ENCODE measurements at regions not wholly inside any gene's neighbourhood (a gene's known extent, or its start where the extent isn't known, plus 50 kb on each side); places are given as distances from the start of the nearest gene placed in this dataset.

DNA sequence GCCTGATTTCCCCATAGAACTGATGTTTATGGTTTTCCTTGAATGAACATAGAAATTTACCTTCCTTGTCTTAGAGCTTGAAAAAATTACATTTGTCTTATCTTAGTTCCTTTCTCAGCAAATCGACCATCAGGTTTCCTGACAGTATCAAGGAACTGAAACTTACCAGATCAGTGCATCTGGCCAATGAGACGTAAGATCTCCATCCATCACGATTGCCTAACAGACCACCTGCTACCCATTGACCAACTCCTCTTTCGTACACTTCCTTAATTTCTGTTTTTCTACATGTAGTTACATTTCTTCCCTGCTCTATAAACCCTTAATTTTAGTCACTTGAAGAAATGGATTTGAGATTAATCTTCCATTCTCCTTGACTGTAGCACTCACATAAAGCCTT lies 57.4 kb upstream of the TMPRSS15 start:
- DNase-seq: peak; percentile 2 to 11

- no peak for DNase-seq
These were observed 58.2 kb upstream of the TMPRSS15 start for GRCh38 chr21:18461743-18462142.

DNA sequence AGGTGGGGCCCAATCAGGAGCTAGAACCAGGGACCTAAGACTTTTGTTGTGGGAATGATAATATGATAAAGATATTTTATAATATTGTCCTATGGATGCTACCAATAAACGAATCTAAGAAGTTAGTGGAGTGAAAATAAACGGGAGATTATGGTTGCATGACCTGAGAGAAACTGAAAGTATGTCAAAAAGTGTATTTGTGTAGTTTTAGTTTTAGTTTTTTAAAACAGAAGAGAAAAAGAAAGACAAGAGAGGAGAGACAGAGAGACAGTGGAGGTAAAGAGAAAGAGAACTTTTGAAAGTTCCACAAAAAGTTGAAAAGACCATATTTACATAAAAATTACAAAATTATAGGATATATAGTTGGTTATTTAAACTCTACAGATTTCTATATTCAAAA lies 64.1 kb upstream of the TMPRSS15 start:
- no peak for DNase-seq

DNA sequence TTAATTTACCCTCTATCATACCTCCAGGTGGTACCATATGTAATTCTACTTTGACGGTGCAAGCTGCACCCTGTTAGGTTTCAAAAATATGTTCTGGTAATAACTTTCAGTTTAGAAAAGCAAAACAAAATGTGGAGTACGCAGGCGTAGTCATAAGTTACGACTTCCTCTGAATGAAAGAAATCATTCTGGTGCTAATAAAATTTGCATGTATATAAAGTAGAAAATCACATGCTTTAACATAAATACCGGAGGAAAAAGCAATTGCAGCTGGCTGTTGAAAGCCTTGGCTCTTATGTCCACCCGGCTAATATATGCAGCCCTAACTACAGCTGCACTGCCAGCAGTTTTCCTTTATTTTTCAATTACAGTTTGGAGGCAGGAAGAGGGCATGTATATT lies 65.2 kb upstream of the TMPRSS15 start:
- DNase-seq: no peak

DNA sequence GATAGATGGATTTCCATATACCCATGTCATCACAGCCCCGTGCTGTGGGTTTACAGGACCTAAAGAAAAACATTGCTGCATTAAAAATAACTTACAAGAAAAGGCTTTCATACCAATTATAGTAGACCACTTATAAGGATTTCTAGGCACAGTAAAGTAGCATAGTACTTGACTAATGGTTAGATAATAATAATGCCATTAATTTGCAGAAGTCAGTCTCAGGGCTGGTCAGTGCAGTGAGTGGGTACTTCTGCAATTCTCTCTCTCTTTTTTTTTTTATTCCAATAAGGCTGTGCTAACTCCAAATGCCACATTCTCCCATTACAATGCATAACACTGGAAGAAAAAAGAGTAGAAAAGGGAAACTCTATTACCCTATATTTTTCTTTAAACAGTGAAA lies 73.1 kb upstream of the TMPRSS15 start:
- DNase-seq: no peak

DNA sequence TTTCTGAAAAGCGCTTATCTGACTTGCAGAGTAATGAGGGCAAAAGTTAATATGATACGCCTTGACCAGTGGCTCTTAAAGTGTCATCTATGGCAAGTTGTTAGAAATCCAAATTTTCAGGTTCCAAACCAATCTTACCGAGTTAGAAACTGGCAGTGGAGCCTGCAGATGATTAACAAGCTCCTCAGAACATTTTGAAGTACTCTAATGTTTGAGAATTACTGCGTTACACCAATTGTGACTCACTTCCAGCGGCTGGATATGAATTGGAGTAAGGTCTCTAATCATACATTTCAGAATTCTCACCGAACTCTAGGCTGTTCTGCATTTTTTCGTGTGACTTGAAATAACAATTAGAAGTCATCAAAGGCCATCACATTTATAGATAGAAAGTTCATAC lies 73.5 kb upstream of the TMPRSS15 start:
- no peak for DNase-seq

DNA sequence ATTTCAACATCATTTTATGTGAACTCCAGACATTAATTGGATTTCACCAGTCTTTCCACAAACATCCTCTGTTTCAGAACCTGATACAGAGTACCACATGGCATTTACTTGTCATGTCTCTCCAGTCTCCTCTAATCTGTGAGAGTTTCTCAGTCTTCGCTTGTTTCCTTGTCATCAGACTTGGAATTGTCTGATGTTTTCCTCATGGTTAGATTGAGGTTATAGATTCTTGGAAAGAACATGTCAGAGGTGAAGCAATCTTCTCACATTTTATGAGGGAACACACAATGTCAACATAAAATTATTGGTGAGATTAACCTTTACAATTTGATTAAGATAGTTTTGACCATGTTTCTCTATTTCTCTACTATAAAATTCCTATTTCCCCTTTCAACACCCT lies 74.9 kb upstream of the TMPRSS15 start:
- no peak for DNase-seq

DNA sequence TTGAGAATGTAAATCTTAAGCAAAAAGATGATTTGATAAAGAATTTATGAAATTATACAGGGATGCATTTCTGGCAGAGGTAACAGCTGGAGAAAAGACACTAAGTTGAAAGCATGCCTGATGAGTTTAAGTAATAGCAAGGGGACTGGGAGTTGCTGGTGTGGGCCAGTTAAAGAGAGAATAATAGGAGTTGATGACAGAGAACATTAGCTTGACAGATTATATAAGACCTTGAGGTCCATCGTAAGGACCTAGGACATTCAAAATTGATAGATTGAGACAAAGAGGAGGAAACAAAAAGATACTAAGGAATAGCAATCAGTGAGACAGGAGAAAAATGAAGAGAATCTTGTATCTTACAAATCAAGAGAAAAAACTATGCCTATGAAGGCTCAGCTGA lies 84.7 kb upstream of the TMPRSS15 start:
- DNase-seq: no peak

DNA sequence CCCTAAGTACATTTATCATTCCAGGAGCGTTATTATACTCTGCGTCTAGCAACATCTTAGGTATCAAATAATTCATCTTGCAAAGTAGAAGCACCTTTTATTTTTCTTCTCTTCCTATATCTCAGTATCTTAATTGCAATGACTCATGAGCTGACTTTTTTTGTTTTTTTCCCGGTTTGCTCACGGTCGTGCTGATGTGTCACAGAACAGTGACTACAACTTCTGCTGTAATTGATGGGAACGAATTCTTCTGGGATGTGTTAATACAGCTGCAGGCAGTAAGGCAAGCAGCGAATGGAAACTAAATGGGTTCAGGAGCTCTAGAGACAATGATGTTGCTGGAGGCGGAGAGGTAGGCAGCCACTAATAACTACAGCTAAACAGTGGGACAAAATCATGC lies 89.8 kb upstream of the TMPRSS15 start:
- DNase-seq: no peak

DNA sequence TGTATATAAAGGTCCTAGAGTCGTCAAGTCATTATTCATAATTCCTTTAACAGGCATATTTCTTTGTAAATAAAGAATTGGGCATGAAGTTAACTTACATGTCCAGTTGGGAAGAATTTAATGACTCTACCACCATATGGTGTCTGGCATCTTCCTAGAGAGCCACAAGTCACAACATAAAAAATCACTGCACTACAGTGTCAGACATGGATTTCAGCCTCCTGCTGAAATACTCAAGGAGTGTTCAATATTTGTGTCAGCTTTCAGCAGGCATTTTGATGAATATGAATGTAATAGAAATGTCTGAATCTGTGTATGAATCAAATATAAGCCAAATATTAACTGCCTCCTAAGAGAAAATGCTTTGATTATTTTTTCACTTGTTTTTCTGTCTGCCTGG lies 91.9 kb upstream of the TMPRSS15 start:
- DNase-seq: no peak

DNA sequence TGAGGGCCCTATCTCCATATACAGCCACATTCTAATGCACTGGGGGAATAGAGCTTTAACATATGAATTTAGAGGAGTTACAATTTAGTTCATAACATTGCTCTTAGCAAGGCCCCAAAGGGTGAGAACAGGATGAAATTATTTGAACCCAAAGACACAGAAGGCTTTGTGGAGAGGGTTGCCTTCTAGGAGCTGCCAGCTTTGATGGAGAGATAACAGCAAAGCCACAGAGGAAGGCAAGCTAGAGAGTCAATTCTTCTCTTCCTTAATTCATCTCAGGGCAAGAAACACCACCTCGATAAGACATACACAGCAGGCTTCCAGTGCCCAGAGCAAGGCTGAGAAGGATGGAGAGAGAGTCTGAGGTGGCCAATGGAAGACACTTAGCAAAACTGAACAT lies 94.8 kb upstream of the TMPRSS15 start:
- no peak for DNase-seq

DNA sequence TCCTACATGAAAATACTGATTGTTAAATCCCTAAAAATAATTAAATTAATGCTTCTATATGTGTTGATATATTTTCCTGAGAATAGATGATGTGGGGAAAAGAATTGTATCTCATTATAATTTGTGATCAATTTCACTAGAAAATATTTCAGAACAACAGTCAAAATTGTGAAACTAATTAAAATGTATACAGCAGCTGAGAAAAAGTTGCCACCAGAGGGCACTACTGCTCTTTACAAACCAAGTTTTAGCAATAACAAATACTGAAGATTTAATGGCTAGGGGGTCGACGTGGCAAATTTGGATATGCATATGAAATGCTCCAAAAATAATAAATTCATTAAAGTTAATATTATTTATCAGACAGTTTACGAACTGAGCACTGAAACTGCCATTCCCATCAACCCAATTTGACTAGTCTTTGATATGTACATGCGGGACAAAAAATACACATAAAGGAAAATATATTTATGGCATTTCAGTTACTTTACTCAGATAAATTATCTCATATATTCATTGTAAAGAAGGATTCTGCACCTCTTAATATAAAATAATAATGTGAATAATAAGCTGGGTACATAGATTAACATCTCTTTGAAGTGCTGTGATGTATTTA lies 96.3 kb upstream of the TMPRSS15 start:
- peak; percentile 44 to 50 for DNase-seq

GRCh38 chr21:18518054-18518481 lies 114.5 kb upstream of the TMPRSS15 start:
- no peak for DNase-seq

DNA sequence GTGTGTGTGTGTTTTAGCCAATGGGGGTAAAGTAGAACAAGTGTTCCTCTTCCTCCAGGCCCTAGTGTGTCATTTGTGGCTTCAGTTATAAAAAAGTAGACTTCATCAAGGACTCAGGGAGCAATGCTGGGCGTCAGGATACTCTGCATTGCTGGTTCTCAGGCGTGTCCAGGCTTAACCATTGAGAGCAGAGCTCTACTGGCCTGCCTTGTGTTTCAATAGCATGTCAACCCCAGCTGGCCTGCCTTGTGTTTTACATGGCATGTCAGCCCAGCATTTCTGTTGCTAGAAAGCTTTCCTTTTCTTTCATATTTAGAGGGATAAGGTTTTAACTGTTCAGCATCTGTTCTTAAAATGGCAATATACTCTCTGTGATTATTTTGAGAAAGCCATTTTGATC lies 117.6 kb upstream of the TMPRSS15 start:
- DNase-seq: no peak

GRCh38 chr21:18522181-18522972 lies 118.8 kb upstream of the TMPRSS15 start:
- DNase-seq: no peak

DNA sequence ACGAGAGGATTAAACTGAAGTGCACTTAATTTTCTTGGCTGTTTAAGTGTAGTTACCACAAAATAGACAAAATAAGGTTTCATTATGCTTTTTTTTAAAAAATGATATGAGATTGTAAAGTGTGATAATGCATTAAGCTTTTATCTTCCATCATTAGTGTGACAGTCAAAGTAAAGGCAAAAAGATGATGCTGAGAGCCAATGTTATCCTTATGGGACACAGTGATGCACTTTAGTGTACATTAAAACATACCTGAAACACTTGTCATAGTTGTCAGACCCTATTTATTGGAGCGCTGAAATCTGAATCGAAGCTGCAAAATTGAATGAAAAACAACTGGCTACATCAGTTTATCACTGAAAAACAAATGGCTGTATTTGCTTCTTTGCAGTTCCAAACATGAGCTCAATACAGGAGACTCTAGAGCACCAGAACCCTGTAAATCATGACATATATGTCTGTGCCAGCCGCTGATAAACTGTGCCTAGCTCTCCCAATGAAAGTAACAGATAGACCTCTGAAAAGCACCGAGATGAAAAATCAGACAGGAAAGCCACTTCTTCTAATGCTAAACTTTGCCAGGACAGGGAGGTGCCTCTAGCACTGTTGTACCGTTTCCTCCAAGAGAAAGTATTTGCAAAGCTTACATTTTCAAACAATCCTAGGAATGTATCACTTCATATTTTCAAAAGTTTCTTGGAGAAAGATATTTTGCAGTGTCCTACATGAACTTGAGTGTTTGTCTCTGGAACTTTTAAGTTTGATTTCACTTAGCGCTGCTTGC lies 120.7 kb upstream of the TMPRSS15 start:
- DNase-seq: no peak

GRCh38 chr21:18529254-18529653 lies 125.7 kb upstream of the TMPRSS15 start:
- no peak for DNase-seq

- no peak for DNase-seq
These were observed 138.5 kb upstream of the TMPRSS15 start for GRCh38 chr21:18542081-18542480.

- no peak for DNase-seq
These were observed 142.3 kb upstream of the TMPRSS15 start for GRCh38 chr21:18545908-18546307.

- no peak for DNase-seq
These were observed 143.8 kb upstream of the TMPRSS15 start for GRCh38 chr21:18547347-18547746.

DNA sequence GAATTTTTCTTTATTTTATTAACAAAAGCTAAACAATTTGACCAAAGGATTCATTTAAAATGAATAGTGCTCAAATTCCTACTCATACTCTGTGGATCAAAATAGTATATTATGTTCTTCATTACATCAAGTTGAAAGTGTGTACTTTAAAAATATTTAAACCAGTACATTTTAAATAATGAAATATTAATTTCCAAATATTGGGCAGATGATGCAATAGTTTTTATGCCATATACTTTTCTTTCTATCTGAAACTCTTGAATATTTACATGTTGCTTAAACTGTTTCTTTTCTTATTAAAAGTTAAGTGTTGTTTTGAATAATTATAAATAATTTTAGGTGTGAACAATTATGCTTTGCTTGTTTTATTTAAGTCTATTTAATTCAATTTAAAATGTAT lies 144.7 kb upstream of the TMPRSS15 start:
- no peak for DNase-seq

DNA sequence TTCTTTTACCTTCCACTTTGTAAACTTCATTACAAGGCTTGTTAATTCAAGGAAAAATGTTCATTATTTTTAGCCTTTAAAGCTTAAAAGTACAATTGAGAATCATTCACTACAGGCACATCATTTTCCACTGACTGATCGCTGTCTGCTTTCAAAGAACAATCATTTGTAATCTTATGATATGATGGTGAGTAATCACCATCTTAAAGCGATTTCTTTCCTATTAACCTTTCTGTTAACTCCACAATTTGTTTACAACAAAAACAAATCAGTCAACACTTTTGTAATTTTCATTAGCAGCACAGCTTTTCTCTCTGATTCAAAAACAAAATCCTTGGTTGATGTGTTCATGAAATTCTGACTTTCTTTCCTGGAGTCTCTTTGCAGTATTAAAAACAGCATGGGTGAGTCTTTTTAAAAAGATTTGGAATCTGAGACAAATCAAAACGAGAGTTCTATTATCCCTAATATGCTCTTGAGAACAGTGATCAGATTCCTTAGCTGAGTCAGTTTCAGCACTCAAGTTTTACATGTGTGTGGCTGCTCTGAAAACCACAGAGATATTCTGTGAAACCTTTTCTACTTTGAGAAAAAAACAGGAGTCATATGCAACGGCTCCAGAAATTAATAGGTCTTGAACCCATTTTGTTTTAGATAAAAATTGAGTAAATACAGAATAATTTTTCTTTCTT lies 145.8 kb upstream of the TMPRSS15 start:
- no peak for DNase-seq

- DNase-seq: no peak
These were observed 146.8 kb upstream of the TMPRSS15 start for GRCh38 chr21:18550361-18550760.

Data from inflammatory macrophage (primary cell).